ENCODE measurements at regions not wholly inside any gene's neighbourhood (a gene's known extent, or its start where the extent isn't known, plus 50 kb on each side); places are given as distances from the start of the nearest gene placed in this dataset.

DNA sequence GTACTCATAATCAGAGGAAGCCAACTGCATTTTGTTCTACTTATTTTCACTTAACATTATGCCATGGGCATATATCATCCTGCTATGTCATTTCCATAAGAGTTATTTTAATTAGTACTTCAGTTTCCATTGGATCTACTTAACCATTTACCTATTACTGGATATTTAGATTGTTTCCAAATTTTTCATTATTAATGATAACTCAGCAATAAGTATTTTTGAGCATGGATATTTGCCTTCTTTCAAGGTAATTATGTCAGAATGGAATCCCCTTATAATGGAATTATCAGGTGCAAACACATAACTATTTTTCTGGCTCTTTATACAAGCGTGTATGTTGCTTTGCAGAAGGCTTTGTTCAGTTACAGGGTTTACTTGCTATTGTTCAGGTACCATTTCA, 126.6 kb downstream of the RDH14 start:
- Mint-ChIP-seq H3K4me1 (no peaks in the 10 kb centered on the region), H3K27me3 (peaks cover 5 to 24% of the 10 kb centered on the region in 2 donors), H3K27ac (no peak overlapping the region), H3K36me3 (no peaks in the 10 kb centered on the region), H3K4me3 (no peak overlapping the region), H3K9me3 (no peaks in the 10 kb centered on the region)
- Histone ChIP-seq H3K4me3 (ENCODE audit: control insufficient read depth in 1 of 2, extremely low read depth in 1 of 2, low read length in 1 of 2) (no peak overlapping the region), H3K4me1 (ENCODE audit: control insufficient read depth in 1 of 2, extremely low read depth in 1 of 2, insufficient read depth in 2 of 2, low read length in 2 of 2) (no peaks in the 10 kb centered on the region), H3K27me3 (replicated peaks in 1 of 2; ENCODE audit: control insufficient read depth in 2 of 2, extremely low read depth in 1 of 2, insufficient read depth in 2 of 2, low read length in 1 of 2) (no peaks in the 10 kb centered on the region), H3K27ac (ENCODE audit: low read length) (no peak overlapping the region), H3K9me3 (no peaks in the 10 kb centered on the region), H3K36me3 (ENCODE audit: control insufficient read depth in 2 of 2, extremely low read depth in 1 of 2, insufficient read depth in 1 of 2, low read length in 1 of 2) (no peaks in the 10 kb centered on the region)
- ATAC-seq (replicated peaks in 1 of 4) = no peak
- no peak for DNase-seq
- ChIA-PET CTCF (no interaction called here), POLR2A (no interaction called here)
- WGBS (ENCODE audit: insufficient coverage) = no CpG with 5 or more reads among the region's 1 CpG

DNA sequence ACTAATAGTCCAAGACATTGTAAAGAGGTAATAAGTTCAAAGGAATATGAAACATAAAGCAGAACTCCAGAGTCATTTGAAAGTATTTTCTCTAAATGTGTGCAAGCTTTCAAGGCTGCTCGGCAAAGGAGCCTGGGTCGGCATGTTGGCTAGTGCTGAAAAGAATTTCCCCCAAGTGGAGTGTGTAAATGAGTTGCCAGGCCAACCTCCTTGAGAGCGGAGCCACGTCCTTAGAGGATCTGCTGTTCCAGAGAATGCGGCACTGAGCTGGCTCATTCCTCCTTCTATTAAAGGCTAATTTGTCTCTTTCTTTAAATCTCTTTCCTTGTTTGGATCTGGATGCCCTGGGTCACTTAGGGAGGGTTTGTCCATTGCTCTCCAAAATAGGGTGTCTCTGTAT, 127.5 kb downstream of the RDH14 start:
- H3K9me3 ChIP-seq = no peaks in the 10 kb centered on the region
- Mint-ChIP-seq H3K27ac (no peak overlapping the region), H3K9me3 (no peaks in the 10 kb centered on the region), H3K4me3 (no peak overlapping the region), H3K36me3 (no peaks in the 10 kb centered on the region), H3K27me3 (peaks cover 5 to 22% of the 10 kb centered on the region in 2 donors), H3K4me1 (no peaks in the 10 kb centered on the region)
- no peak overlapping the region for H3K4me3 ChIP-seq (ENCODE audit: control insufficient read depth in 1 of 2, extremely low read depth in 1 of 2, low read length in 1 of 2)
- H3K36me3 ChIP-seq (ENCODE audit: control insufficient read depth in 2 of 2, extremely low read depth in 1 of 2, insufficient read depth in 1 of 2, low read length in 1 of 2) = no peaks in the 10 kb centered on the region
- H3K27me3 ChIP-seq (replicated peaks in 1 of 2; ENCODE audit: control insufficient read depth in 2 of 2, extremely low read depth in 1 of 2, insufficient read depth in 2 of 2, low read length in 1 of 2) = no peaks in the 10 kb centered on the region
- ATAC-seq (replicated peaks in 1 of 4) (no peak), DNase-seq (no peak)
- WGBS (ENCODE audit: insufficient coverage) = 58% methylated on average over 2 of the region's 5 CpGs
- H3K27ac ChIP-seq (ENCODE audit: low read length) = no peak overlapping the region
- ChIA-PET CTCF (no interaction called here), POLR2A (no interaction called here)
- no peaks in the 10 kb centered on the region for H3K4me1 ChIP-seq (ENCODE audit: control insufficient read depth in 1 of 2, extremely low read depth in 1 of 2, insufficient read depth in 2 of 2, low read length in 2 of 2)

DNA sequence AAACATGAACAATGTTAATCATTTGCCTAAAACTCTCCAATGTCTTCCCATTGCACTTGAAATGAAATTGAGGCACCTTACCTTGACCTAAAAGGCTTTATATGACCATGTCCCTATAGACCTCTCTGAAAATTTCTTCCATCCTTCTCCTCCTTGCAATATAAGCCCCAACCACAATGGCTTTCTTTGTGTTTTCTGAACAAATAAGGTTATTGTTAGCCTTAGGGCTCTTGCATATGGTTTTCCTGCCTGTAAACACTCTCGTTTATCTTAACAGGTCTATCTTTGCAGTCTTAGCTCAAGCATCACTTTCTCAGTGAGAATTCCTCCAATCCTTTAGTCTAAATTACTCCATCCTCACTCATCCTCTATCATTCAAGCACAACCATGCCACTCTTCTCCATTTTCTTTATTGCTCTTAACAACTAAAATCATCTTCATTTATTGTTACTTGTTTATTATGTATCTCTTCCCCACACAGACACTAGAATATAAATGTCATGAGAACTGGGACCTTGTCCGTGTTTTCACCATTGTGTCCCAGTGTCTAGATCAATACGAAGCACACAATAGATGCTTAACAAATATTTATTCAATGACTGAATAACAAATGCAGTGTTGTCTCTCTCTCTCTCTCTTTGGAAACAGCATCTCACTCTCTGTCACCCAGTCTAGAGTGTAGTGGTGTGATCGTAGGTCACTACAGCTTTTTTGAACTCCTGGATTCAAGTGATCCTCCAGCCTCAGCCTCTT, 129.3 kb downstream of the RDH14 start:
- Histone ChIP-seq H3K27ac (ENCODE audit: low read length) (no peak overlapping the region), H3K27me3 (replicated peaks in 1 of 2; ENCODE audit: control insufficient read depth in 2 of 2, extremely low read depth in 1 of 2, insufficient read depth in 2 of 2, low read length in 1 of 2) (no peaks in the 10 kb centered on the region), H3K4me1 (ENCODE audit: control insufficient read depth in 1 of 2, extremely low read depth in 1 of 2, insufficient read depth in 2 of 2, low read length in 2 of 2) (no peaks in the 10 kb centered on the region), H3K36me3 (ENCODE audit: control insufficient read depth in 2 of 2, extremely low read depth in 1 of 2, insufficient read depth in 1 of 2, low read length in 1 of 2) (no peaks in the 10 kb centered on the region), H3K9me3 (no peaks in the 10 kb centered on the region), H3K4me3 (ENCODE audit: control insufficient read depth in 1 of 2, extremely low read depth in 1 of 2, low read length in 1 of 2) (no peak overlapping the region)
- CTCF ChIA-PET = no interaction called here
- 67% methylated on average over 2 of the region's 4 CpGs for WGBS (ENCODE audit: insufficient coverage)
- ATAC-seq (replicated peaks in 1 of 4) (no peak), DNase-seq (no peak)
- no peak overlapping the region for H3K4me3 Mint-ChIP-seq
- no peak overlapping the region for H3K27ac Mint-ChIP-seq
- H3K27me3 Mint-ChIP-seq = peaks cover 7 to 12% of the 10 kb centered on the region in 2 donors
- H3K36me3 Mint-ChIP-seq = no peaks in the 10 kb centered on the region
- no peaks in the 10 kb centered on the region for H3K4me1 Mint-ChIP-seq
- no peaks in the 10 kb centered on the region for H3K9me3 Mint-ChIP-seq
- POLR2A ChIA-PET = no interaction called here

DNA sequence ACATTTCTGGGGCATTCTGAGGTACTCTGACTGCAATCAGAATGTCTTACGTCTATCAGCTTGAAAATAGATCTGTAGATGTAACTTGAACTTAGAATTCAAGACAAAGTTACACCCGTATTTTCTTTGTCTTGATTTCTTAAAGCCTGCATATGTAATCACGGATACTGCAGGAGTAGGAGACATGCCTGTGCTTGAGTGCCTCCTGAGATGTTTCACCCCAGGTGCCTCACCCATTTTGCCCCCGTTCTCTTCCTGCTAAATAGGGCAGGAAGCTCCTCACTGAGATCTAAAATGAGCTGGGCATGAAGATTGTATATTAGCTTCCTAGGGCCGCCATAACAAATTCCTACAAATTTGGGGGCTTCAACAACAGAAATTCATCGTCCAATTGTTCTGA, 131.9 kb downstream of the RDH14 start:
- no peak overlapping the region for H3K4me3 Mint-ChIP-seq
- H3K4me1 ChIP-seq (ENCODE audit: control insufficient read depth in 1 of 2, extremely low read depth in 1 of 2, insufficient read depth in 2 of 2, low read length in 2 of 2) = no peaks in the 10 kb centered on the region
- POLR2A ChIA-PET = no interaction called here
- H3K27ac Mint-ChIP-seq = no peak overlapping the region
- no peaks in the 10 kb centered on the region for H3K9me3 Mint-ChIP-seq
- no peak for DNase-seq
- H3K36me3 Mint-ChIP-seq = no peaks in the 10 kb centered on the region
- H3K27ac ChIP-seq (ENCODE audit: low read length) = no peak overlapping the region
- H3K4me1 Mint-ChIP-seq = no peaks in the 10 kb centered on the region
- peaks cover 0 to 2% of the 10 kb centered on the region in 2 experiments for H3K27me3 ChIP-seq (replicated peaks in 1 of 2; ENCODE audit: control insufficient read depth in 2 of 2, extremely low read depth in 1 of 2, insufficient read depth in 2 of 2, low read length in 1 of 2)
- H3K36me3 ChIP-seq (ENCODE audit: control insufficient read depth in 2 of 2, extremely low read depth in 1 of 2, insufficient read depth in 1 of 2, low read length in 1 of 2) = no peaks in the 10 kb centered on the region
- H3K9me3 ChIP-seq = no peaks in the 10 kb centered on the region
- no peak overlapping the region for H3K4me3 ChIP-seq (ENCODE audit: control insufficient read depth in 1 of 2, extremely low read depth in 1 of 2, low read length in 1 of 2)
- H3K27me3 Mint-ChIP-seq = peaks cover 13 to 21% of the 10 kb centered on the region in 2 donors
- WGBS (ENCODE audit: insufficient coverage) = 81% methylated on average over 5 of the region's 6 CpGs
- no peak for ATAC-seq (replicated peaks in 1 of 4)
- CTCF ChIA-PET = no interaction called here

DNA sequence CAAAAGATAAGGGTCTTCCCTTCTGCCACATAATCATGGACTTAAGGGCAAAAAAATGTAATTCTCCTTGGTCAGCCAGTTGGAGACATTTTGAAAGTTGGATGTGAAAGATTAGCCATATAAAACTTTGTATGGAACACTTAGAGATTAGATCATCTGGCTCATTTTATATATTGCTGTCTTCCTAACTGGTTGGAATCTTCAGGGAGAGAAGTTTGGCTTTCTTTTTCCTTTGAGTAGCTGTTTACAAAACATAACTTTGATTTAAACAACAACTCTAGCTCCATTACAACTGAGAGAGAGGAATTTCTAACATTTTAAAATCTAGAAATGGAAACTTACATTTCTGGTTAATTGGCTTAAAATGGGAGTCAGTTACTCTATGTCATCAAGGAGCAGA, 132.7 kb downstream of the RDH14 start:
- DNase-seq (no peak), ATAC-seq (replicated peaks in 1 of 4) (no peak)
- H3K4me3 ChIP-seq (ENCODE audit: control insufficient read depth in 1 of 2, extremely low read depth in 1 of 2, low read length in 1 of 2) = no peak overlapping the region
- no peaks in the 10 kb centered on the region for H3K36me3 Mint-ChIP-seq
- no peak overlapping the region for H3K4me3 Mint-ChIP-seq
- H3K9me3 Mint-ChIP-seq = no peaks in the 10 kb centered on the region
- H3K36me3 ChIP-seq (ENCODE audit: control insufficient read depth in 2 of 2, extremely low read depth in 1 of 2, insufficient read depth in 1 of 2, low read length in 1 of 2) = no peaks in the 10 kb centered on the region
- peaks cover 0 to 2% of the 10 kb centered on the region in 2 experiments for H3K27me3 ChIP-seq (replicated peaks in 1 of 2; ENCODE audit: control insufficient read depth in 2 of 2, extremely low read depth in 1 of 2, insufficient read depth in 2 of 2, low read length in 1 of 2)
- no peaks in the 10 kb centered on the region for H3K9me3 ChIP-seq
- peaks cover 13 to 20% of the 10 kb centered on the region in 2 donors for H3K27me3 Mint-ChIP-seq
- H3K27ac Mint-ChIP-seq = no peak overlapping the region
- no peaks in the 10 kb centered on the region for H3K4me1 ChIP-seq (ENCODE audit: control insufficient read depth in 1 of 2, extremely low read depth in 1 of 2, insufficient read depth in 2 of 2, low read length in 2 of 2)
- POLR2A ChIA-PET = no interaction called here
- CTCF ChIA-PET = no interaction called here
- no peaks in the 10 kb centered on the region for H3K4me1 Mint-ChIP-seq
- no peak overlapping the region for H3K27ac ChIP-seq (ENCODE audit: low read length)

DNA sequence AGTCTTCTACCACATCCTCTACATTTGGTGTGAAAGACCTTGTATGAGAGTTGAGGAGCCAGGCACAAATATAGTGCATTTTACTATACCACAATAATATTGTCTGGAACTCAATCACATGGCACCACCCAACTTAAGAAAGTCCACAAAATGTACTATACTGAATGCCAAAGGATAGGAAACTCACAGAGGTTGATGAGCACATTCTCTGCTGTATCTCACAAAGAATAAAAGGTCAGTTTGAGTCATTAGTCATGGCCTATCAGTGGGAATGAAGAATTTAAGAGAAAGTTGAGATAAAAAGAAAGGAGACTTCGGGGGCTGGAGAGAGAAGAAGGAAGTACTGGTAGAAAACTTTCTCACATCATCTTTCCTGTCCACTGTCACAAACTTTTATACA, 134.3 kb downstream of the RDH14 start:
- no peaks in the 10 kb centered on the region for H3K36me3 ChIP-seq (ENCODE audit: control insufficient read depth in 2 of 2, extremely low read depth in 1 of 2, insufficient read depth in 1 of 2, low read length in 1 of 2)
- no peaks in the 10 kb centered on the region for H3K4me1 ChIP-seq (ENCODE audit: control insufficient read depth in 1 of 2, extremely low read depth in 1 of 2, insufficient read depth in 2 of 2, low read length in 2 of 2)
- Mint-ChIP-seq H3K4me3 (no peak overlapping the region), H3K27me3 (peaks cover 13 to 15% of the 10 kb centered on the region in 2 donors), H3K36me3 (no peaks in the 10 kb centered on the region), H3K9me3 (no peaks in the 10 kb centered on the region), H3K27ac (no peak overlapping the region), H3K4me1 (no peaks in the 10 kb centered on the region)
- no peak overlapping the region for H3K27ac ChIP-seq (ENCODE audit: low read length)
- ChIA-PET POLR2A (no interaction called here), CTCF (no interaction called here)
- H3K9me3 ChIP-seq = no peaks in the 10 kb centered on the region
- peaks cover 0 to 2% of the 10 kb centered on the region in 2 experiments for H3K27me3 ChIP-seq (replicated peaks in 1 of 2; ENCODE audit: control insufficient read depth in 2 of 2, extremely low read depth in 1 of 2, insufficient read depth in 2 of 2, low read length in 1 of 2)
- ATAC-seq (replicated peaks in 1 of 4) (no peak), DNase-seq (no peak)
- H3K4me3 ChIP-seq (ENCODE audit: control insufficient read depth in 1 of 2, extremely low read depth in 1 of 2, low read length in 1 of 2) = no peak overlapping the region
- no CpG with 5 or more reads among the region's 1 CpG for WGBS (ENCODE audit: insufficient coverage)

DNA sequence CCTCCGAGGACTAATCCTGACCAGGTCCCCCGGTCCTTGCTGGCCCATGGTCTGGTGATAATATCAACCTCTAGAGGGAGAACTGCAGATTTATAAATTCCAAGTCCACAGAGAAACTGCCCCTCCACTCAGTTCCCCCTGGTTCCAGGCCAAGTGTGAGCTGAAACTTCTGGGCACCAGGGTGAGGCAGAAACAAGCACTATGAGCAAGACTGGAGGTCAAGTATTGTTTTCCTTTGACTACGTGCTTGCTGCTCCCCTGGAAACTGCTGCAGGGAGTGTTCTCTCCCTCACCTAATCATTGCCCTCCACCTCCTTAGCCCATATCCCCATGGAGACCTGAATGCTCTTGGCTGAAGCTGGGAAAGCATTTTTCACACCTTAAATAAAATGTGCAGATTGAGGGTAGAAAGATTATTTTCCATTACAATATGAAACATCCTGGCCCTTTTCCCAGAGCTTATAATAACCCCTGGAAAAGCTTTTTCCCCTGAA, 135.2 kb downstream of the RDH14 start:
- H3K4me3 Mint-ChIP-seq = no peak overlapping the region
- H3K27me3 Mint-ChIP-seq = peaks cover 13 to 15% of the 10 kb centered on the region in 2 donors
- H3K4me1 Mint-ChIP-seq = no peaks in the 10 kb centered on the region

More for the DNA sequence above, 135.2 kb downstream of the RDH14 start:
- Mint-ChIP-seq H3K36me3 (no peaks in the 10 kb centered on the region), H3K27ac (no peak overlapping the region), H3K9me3 (no peaks in the 10 kb centered on the region)
- Histone ChIP-seq H3K9me3 (no peaks in the 10 kb centered on the region), H3K4me3 (ENCODE audit: control insufficient read depth in 1 of 2, extremely low read depth in 1 of 2, low read length in 1 of 2) (no peak overlapping the region), H3K4me1 (ENCODE audit: control insufficient read depth in 1 of 2, extremely low read depth in 1 of 2, insufficient read depth in 2 of 2, low read length in 2 of 2) (no peaks in the 10 kb centered on the region), H3K36me3 (ENCODE audit: control insufficient read depth in 2 of 2, extremely low read depth in 1 of 2, insufficient read depth in 1 of 2, low read length in 1 of 2) (no peaks in the 10 kb centered on the region), H3K27me3 (replicated peaks in 1 of 2; ENCODE audit: control insufficient read depth in 2 of 2, extremely low read depth in 1 of 2, insufficient read depth in 2 of 2, low read length in 1 of 2) (peaks cover 0 to 2% of the 10 kb centered on the region in 2 experiments), H3K27ac (ENCODE audit: low read length) (no peak overlapping the region)
- ChIA-PET CTCF (no interaction called here), POLR2A (no interaction called here)
- WGBS (ENCODE audit: insufficient coverage) = 60% methylated on average over 1 of the region's 3 CpGs
- DNase-seq = no peak
- ATAC-seq (replicated peaks in 1 of 4) = no peak
